ENCODE measurements at regions not wholly inside any gene's neighbourhood (a gene's known extent, or its start where the extent isn't known, plus 50 kb on each side); places are given as distances from the start of the nearest gene placed in this dataset.

GRCh38 chr4:24126776-24127175, 236.9 kb upstream of the PPARGC1A start:
- DNase-seq (ENCODE audit: low read depth in 3 of 3, low spot score in 2 of 3) = no peak

GRCh38 chr4:24121395-24122175, 231.7 kb upstream of the PPARGC1A start:
- no peak for DNase-seq (ENCODE audit: low read depth in 3 of 3, low spot score in 2 of 3)

- DNase-seq (ENCODE audit: low read depth in 3 of 3, low spot score in 2 of 3) = no peak
Measured at GRCh38 chr4:24117975-24118374, 228.1 kb upstream of the PPARGC1A start.

- no peak for DNase-seq (ENCODE audit: low read depth in 3 of 3, low spot score in 2 of 3)
Measured at GRCh38 chr4:24116107-24116506, 226.3 kb upstream of the PPARGC1A start.

GRCh38 chr4:24114919-24115500, 225.2 kb upstream of the PPARGC1A start:
- no peak for DNase-seq (ENCODE audit: low read depth in 3 of 3, low spot score in 2 of 3)

- DNase-seq (ENCODE audit: low read depth in 3 of 3, low spot score in 2 of 3) = no peak
Measured at GRCh38 chr4:24114444-24114843, 224.6 kb upstream of the PPARGC1A start.

- DNase-seq (ENCODE audit: low read depth in 3 of 3, low spot score in 2 of 3) = no peak
Measured at GRCh38 chr4:24112466-24112865, 222.6 kb upstream of the PPARGC1A start.

GRCh38 chr4:24108567-24108966, 218.7 kb upstream of the PPARGC1A start:
- no peak for DNase-seq (ENCODE audit: low read depth in 3 of 3, low spot score in 2 of 3)

- DNase-seq (ENCODE audit: low read depth in 3 of 3, low spot score in 2 of 3) = no peak
Measured at GRCh38 chr4:24105327-24106038, 215.6 kb upstream of the PPARGC1A start.

GRCh38 chr4:24104158-24104565, 214.3 kb upstream of the PPARGC1A start:
- no peak for DNase-seq (ENCODE audit: low read depth in 3 of 3, low spot score in 2 of 3)

GRCh38 chr4:24103434-24104157, 213.7 kb upstream of the PPARGC1A start:
- DNase-seq (ENCODE audit: low read depth in 3 of 3, low spot score in 2 of 3) = peak; percentile 38 to 65 (median 52)

- no peak for DNase-seq (ENCODE audit: low read depth in 3 of 3, low spot score in 2 of 3)
Measured at GRCh38 chr4:24102621-24103020, 212.8 kb upstream of the PPARGC1A start.

GRCh38 chr4:24096603-24097002, 206.8 kb upstream of the PPARGC1A start:
- no peak for DNase-seq (ENCODE audit: low read depth in 3 of 3, low spot score in 2 of 3)

- DNase-seq (ENCODE audit: low read depth in 3 of 3, low spot score in 2 of 3) = no peak
Measured at GRCh38 chr4:24094726-24095125, 204.9 kb upstream of the PPARGC1A start.

- DNase-seq (ENCODE audit: low read depth in 3 of 3, low spot score in 2 of 3) = no peak
Measured at GRCh38 chr4:24093446-24093845, 203.6 kb upstream of the PPARGC1A start.

- DNase-seq (ENCODE audit: low read depth in 3 of 3, low spot score in 2 of 3) = no peak
Measured at GRCh38 chr4:24091639-24092233, 201.9 kb upstream of the PPARGC1A start.

- no peak for DNase-seq (ENCODE audit: low read depth in 3 of 3, low spot score in 2 of 3)
Measured at GRCh38 chr4:24089851-24090534, 200.1 kb upstream of the PPARGC1A start.

GRCh38 chr4:24080871-24081270, 191.0 kb upstream of the PPARGC1A start:
- no peak for DNase-seq (ENCODE audit: low read depth in 3 of 3, low spot score in 2 of 3)

GRCh38 chr4:24078347-24078962, 188.6 kb upstream of the PPARGC1A start:
- no peak for DNase-seq (ENCODE audit: low read depth in 3 of 3, low spot score in 2 of 3)

- no peak for DNase-seq (ENCODE audit: low read depth in 3 of 3, low spot score in 2 of 3)
Measured at GRCh38 chr4:24076811-24077210, 187.0 kb upstream of the PPARGC1A start.

Data from right renal cortex interstitium (tissue), 3 donors.